EH (cell line): ENCODE measurements at regions not wholly inside any gene's neighbourhood (a gene's known extent, or its start where the extent isn't known, plus 50 kb on each side); places are given as distances from the start of the nearest gene placed in this dataset.
"Not testable (repeated sequence)": the region's sequence is repeated elsewhere in the genome, so short reads cannot be mapped to it uniquely, and the experiment has no call there.

ENCODE experiments used
- DNase-seq: peaks from one replicate; pipeline ENCODE4 v3.0.0-alpha.2; 2015; ENCODE audit warnings: low read depth

DNA sequence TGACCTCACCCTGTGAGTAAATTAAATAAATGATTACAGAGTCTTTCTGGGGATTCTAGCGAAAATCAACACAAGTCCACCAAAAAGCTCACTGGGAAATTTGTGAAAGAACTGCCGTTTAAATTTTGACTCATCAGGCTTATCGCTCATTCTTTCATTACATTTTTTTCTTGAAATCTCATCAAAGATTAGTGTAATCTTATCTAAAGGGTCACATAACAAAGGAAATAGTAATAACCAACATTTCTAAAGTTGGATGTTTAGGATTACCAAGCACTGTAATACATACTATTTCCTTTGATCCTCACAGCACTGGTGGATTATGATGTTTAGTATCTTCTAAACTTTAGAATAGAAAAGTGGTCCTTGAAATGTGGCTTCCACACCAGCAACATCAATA lies 111.1 kb upstream of the CBLB start:
- DNase-seq: peak; percentile 16

DNA sequence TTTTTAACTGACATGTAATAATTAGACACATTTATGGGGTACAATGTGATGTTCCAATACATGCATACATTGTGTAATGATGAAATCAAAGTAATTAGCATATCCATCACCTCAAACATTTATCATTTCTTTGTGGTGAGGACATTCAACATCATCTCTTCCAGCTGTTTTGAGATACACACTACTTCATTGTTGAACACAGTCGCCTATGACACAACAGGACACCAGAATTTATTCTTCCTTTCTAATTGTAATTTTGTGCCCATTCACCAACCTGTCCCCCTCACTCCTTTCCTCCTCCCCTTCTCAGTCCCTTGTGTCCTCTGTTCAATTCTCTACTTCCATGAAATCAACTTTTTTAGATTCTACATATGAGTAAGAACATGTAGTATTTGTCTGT lies 113.4 kb upstream of the CBLB start:
- no peak for DNase-seq

DNA sequence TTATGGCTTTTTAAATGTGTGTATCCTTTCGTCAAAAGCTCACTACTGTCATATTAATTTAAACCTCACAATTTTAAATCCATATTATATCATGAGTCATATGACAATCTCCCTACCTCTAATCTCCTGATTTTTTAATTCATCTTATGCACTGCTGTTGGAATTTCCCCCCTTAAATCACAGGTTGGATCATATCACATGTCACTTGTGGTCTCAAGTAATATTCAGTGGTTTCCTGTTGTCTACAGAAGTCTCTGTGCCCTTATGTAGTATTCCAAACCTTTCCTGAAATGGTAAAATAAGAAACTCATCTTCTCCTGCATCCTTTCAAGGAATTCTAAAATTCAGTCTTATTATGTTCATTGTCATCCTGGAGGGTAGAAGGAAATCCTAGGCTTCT lies 116.0 kb upstream of the CBLB start:
- DNase-seq: no peak

DNA sequence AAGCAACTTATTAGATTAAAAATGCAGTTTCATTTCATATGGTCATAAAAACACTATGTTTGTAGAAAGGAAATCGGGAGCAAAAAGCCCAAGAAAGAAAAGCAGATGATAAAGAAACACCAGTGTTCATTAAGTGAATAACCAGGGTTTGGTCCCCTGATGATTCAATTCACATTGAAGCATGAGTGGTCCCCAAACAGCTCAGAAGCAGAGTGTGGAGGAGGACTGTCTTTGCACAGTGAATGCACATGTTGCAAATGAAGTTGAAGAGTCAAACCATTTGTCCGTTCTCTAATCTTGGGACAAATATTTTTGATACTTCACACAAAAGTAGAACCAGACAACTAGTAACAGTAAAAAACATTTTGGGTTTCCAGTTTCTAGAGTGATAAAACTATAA lies 117.5 kb upstream of the CBLB start:
- DNase-seq: not testable (repeated sequence)

DNA sequence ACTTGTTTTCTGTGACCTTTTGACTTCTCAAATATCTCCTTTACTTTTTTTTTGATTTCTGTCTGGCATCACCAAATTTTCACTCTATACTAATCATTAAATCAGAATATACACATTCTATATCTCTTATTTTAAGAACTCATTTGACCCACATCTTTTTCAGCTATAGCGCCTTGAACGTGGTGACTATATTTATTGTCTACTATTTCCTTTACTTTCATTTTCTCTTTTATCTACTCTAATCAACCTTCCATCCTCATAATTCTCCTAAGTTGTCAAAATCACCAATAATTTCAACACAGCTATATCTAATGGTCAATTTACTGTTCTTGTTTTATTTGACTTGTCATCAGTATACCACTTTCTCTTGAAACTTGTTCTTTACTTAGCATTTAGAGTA lies 119.0 kb upstream of the CBLB start:
- no peak for DNase-seq

DNA sequence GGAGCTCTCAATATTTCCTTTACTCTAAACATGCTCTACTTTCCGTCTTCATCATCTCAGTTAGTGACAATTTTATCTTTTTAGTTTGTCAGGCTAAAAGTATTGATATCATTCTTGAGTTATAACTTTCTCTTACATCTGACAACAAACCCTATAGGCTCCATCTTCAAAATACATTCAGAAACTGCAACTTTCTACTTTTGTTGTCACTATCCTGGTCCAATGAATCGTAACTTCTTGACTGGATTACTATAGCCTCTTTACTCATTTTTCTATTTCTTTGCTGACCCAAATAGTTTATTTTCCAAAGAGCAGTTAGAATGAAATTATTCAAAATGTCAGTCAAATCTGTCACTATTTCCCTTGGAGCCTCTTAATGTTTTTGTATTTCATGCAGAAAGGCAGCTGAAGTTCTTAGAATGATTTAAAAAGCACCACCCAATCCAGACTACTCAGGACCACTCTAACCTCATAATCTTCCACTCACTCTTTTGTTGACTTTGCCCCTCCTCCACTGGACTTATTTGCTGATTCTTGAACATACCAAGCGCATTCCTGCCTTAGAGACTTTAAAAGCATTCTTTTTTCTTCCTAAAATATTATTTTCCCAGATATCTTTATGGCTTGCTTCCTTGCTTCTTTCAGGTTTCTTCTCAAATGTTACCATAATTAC lies 119.9 kb upstream of the CBLB start:
- peak; percentile 24 for DNase-seq

DNA sequence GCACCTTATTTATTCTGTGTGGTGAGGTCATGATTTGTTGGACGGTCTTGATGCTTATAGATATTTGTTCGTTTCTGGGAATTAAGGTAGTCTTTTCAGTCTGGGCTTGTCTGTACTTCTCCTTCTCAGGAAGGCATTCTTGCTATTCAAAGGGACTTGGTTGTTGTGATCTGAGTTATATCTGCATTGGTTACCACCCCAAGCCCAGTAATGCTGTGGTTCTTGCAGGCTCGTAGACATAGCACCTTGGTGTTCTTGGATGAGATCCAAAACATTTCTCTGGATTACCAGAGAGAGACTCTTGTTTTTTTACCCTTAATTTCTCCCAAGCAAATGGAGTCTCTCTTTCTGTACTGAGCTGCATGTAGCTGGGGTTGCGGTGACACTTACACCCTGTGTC lies 128.0 kb upstream of the CBLB start:
- DNase-seq: no peak

DNA sequence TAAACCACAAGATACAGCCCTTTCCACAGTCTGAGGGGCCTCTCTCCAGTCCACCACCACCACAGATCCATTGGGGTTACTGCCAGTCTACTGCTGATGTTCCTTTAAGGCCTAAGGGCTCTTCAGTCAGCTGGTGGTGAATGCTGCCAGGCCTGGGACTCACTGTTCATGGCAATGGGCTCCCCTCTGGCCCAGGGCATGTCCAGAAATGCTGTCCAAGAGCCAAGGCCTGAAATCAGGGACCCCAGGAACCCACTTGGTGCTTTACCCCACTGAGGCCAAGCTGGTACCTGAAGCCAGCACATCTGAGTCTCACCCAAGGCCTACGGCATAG lies 128.6 kb upstream of the CBLB start:
- no peak for DNase-seq

DNA sequence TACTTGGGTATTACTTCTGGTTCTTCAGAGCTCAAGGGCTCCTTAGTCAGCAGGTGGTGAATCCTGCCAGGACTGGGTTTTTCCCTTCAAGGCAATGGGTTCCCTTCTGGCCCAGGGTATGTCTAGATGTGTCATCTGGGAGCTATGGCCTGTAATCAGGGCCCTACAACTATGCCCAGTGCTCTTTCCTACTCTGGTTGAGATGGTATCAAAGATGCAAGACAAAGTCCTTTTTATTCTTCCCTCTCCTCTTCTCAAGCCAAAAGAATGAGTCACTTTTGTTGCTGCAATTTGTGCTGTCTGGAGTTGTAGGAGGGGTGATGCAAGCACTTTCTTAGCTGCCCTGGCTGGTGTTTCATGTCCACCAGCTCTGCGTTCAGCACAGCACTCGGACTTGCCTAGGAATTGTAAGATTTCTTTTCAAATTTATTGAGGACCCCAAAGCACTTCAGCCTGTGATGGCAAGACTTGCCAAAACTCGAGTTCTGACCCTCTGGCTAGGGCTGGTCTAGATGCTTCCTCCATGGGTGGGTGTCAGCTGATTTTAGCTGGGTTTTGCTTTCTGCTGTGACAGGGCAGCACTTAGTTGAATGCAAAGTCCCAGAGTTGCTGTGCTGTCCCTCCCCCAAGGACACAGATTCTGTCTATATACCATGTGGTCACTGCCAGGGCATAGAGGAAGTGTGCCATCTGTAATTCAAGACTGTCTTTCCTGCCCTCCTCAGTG lies 129.2 kb upstream of the CBLB start:
- peak; percentile 95 for DNase-seq

DNA sequence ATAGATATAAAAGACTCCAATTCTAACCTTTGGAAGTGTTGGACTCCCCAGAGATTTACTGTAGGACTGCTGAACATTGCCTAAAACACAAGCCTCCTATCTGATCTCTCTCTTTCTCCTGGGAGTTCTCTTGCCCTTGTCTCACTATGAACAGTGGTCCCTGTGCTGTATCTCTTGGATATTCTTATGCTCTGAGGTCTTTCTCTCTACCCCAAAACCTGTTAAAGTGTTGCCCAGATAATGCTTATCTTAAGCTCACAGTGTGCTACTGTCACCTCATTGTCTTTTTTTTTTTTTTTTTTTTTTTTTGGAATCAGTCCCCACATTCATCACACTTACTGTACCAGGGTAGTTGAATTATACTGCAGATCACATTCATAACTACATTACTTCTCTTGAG lies 131.0 kb upstream of the CBLB start:
- no peak for DNase-seq

DNA sequence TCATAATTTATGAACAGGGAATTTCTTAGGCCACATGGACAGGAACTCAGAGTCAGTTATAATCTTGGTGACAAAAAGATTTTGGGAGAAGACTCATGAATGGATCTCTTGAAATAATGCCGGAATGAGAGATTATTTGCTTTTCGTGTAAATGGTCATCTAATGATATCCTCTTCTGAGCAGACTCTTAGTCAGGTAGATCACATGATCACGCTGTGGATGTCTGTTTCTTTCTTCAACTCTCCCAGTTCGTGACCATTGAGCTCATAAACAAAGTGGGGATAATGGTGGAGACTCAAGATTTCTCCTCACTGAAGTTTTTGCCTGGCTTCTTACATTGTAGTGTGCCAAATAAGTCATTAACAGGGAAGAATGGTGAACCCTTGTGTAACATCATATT lies 133.1 kb upstream of the CBLB start:
- DNase-seq: no peak

DNA sequence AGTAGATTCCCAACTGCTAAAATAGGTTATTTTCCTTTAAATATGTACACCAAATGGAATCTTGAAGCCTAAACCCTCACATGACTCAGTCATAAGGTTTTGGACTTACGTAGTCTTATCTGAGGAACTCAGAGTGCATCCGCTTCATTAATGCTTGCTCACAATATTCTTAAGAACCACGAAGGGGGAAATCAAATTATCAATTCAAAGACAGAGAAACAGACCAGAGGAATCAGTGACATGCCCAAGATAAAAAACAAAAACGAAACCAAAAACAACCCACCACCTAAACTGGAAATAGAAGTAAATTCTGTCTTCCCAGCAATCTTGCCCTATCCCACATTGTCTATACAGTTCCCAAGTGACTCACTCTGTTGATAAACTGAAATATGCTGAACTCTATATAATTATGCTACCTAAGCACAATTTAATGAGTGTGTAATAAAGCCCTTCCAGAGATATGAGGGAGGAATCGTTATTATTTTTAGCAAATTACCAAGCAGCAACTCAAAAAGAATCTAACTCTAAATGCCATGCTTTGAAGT lies 135.4 kb upstream of the CBLB start:
- DNase-seq: peak; percentile 32

DNA sequence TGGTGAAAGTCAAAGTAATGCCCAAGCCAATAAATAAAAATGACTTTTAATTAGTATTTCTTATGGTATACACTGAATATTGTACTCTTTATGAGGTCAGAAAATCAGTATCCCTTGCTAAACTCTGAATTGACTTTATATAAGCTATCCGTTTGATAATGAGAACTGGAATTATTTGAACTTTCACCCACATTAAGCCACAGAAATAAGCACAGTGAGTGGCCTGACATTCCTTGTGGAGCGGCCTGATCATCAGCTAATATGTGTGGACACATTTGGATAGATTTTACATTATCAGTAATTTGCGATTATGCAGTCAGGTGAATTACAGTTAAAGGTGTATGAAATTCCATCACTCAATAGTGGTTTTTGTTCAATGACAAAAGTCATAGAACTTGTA lies 136.0 kb upstream of the CBLB start:
- no peak for DNase-seq

DNA sequence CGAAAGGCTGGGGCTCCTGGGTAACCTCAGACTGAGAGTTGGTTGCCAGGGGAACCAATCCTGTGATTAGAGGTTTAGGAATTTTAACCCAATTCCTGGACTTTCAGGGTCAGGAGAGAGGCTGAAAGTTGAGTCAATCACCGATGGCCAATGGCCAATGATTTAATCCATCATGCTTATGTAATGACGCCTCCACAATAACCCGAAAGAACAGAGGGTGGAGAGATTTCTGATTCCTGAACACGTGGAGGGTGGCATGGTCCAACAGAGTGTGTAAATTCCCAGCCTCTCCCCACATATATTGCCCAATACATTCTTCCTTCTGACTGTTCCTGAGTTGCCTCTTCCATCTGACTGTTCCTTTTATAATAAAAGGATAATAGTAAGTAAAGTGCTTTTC lies 137.2 kb upstream of the CBLB start:
- peak; percentile 83 for DNase-seq

DNA sequence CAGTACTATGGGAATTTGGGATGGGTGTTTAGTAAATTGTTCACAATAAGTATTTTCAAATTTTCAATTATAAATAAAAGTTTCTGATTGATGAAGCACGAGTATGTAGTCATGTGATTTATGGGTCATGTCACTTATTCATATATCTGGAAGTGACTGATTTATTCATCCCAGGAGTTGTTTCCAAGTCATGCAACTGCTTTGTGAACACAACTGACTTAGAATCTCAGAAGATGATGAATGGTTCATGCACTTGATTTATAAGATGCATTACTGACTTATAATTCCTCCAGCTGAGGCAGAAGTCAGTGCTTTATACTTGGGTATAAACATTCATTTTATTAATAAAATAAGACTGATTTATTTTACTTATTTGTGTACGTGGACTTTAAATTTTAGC lies 137.8 kb upstream of the CBLB start:
- DNase-seq: no peak

DNA sequence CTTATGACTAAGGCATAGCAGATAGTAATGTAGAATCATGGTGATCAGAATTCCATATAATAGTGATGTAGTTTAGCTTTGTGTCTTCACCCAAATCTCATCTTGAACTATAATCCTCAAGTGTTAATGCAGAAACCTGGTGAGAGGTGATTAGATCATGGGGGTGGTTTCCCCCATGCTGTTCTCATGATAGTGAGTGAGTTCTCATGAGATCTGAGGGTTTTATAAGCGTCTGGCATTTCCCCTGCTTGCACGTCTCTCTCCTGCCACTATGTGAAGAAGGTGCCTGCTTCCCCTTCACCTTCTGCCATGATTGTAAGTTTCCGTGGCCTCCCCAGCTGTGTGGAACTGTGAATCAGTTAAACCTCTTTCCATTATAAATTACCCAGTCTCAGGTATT lies 138.7 kb upstream of the CBLB start:
- DNase-seq: no peak

DNA sequence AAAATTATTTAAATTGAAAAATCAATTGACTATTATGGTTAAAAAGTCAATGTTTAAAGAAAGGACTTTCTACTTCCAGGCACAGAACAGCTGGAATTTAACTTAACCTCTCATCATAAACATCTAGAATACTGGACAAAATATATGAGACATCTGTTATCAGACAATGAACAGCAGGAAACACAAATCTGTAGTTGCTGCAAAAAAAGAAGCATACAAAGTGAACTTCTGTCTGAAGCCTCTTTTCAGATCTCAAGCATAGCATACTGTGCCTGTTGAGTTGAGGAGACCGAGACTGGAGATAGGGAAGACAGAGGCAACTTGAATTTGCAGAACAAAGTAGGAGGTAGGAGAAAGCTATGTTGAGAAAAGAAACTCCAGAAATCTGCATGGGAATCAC lies 140.0 kb upstream of the CBLB start:
- DNase-seq: no peak

DNA sequence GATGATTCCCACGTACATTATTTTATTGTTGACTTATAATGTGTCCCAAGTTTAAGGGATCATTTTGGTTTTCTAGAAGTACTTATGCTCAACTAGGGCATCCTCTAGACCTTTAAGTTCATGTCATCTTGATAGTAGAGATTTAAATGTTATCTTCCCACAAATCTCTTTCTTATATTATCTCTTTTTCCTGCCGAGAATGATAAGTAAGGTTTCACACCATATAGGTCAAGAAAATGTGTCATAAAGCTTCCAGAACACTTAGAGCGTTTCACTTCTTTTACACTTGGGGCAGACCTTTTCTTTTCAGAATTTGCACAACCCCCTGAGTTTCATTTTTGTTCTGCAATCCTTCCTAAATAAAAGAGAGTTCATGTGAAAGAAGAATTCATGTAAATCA lies 142.0 kb upstream of the CBLB start:
- DNase-seq: no peak

DNA sequence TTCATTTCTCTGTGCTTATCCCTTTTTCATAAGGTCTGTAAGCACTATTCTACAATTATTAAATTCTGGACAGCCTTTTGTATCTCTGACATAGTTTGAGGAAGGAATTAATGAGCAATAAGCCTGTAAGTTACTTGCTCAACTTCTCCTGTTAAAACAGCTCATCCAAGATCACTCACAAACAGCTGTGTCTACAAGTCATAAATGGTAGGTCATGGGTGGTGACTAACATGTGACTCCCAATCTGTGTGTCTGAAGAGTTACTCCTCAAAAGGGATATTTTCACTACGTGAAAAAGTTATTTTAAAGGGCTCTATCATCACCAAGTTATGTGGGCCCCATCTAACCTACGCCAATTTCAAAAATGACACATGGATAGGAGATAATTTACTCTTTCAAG lies 145.2 kb upstream of the CBLB start:
- DNase-seq: peak; percentile 96

DNA sequence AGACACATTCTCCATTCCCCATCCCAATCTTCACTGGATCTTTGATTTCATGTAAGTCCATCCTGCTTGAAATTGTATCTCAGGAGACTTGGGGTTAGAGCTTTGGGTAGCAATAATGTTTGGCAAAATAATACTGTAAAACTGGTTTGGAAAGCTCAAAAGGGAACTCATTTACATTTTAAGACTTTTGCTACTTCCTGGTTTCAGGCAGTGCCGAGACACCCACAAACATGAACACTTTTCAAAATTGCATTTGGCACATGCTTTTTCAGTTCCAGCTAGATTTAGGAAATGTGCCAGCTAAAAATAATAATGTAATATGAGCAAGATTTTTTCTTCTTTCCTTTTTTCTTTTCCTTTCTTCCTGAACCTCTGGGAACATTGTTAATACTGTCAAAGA lies 145.7 kb upstream of the CBLB start:
- DNase-seq: no peak

DNA sequence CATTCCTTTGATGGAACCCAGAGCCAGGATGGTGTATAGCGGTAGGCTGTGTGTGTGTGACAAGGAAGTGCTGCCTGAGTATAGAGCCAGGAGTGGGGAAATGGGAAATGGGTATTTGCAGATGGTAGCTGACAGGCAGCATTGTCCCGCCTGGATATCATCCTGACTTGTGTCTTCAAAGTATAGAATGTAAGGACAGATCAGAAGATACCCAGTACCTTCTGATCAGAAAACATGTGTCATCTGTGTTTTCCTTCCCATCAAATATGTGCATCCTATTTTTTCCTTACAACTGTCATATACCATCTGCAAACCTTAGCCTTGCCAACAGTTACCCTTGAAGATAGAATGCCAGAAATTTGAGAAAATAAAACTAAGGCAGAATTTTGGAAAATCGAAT lies 146.2 kb upstream of the CBLB start:
- DNase-seq: no peak

DNA sequence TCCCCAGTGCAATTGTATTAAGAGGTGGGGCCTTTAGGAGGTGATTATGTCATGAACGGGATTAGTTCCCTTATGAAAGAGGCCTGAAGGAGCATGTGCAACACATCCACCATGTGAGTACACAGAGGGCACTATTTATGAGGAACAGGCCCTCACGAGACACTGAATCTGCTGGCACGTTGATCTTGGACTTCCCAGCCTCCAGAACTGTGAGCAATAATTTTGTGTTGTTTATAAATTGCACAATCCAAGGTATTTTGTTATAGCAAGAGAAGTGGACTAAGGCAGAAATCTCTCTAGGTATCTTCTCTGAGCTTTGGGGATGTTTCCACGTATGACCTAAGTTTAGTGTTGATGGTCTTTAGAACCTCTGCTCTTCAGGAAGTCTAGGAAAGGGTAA lies 149.3 kb upstream of the CBLB start:
- peak; percentile 8 for DNase-seq

DNA sequence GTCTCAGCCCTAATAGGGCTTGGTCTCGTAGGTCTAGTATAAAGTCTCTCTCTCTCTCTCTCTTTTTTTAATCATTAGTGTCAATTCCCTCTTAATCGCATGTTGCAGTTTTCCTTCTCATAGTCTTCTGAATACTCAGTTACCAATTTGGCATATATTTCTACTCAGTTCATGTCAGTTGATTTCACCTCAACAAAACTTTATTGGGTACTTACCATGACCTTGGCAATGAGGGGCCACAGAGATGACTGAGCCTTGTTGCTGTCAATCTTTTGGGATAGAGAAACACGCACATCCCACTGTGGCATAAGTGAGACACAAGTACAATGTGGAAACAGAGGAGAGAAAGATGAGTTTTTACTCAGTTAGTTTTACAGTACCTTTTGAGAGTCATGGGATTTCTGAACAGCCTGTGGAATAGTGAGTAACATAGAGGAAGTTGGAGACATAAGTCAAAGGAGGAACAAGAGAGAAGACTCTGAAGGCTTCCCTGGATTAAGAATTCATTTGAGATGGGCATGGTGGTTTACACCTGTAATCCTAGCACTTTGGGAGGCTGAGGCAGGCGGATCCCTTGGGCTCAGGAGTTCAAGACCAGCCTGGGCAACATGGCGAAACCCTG lies 150.2 kb upstream of the CBLB start:
- DNase-seq: no peak

DNA sequence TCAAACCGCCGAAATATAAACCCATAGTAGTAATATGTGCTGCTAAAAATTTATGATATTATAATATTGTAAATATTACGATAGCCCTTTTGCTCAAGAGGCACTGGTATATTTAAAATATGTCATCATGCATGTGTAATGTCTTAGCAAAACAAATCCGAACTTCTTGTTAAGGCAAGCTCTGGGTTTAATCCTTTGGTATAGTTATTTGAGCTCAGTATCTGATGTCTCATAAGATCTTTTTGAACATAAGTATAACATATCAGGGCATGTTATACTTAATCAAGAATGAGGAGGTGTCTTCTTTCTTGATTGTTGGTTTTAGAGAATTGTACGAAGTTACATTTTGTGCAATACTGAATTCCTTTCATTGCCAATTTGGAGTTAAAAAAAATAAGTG lies 154.1 kb upstream of the CBLB start:
- DNase-seq: no peak
